Activated CD4-positive, alpha-beta T cell treated with anti-CD3 and anti-CD28 coated beads for 4 hours (primary cell): ENCODE measurements at regions not wholly inside any gene's neighbourhood (a gene's known extent, or its start where the extent isn't known, plus 50 kb on each side); places are given as distances from the start of the nearest gene placed in this dataset.

ENCODE experiments used
- DNase-seq, 2 donors: peaks; one replicate each; pipeline ENCODE4 v3.0.0-alpha.2; 2020

DNA sequence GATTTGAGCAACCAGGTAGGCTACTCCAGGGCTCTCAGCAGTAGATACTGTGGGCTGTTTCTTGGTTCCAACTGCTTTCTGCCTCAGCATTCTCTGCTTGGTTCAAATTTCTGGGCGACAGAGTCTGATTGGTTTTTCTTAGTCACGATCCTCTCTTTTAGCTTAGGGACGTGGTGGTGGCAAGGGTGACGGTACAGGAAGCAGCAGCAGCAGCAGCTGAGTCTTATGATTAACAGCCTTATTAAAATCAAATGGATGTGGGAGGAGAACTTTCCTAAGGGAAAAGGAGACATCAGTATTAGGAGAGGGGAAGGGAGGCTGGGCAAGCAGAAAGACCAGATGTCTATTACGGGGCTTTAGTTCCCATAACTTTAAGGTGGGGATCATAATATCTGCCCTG is 156.5 kb upstream of the PLPP4 start:
- DNase-seq = no peak

DNA sequence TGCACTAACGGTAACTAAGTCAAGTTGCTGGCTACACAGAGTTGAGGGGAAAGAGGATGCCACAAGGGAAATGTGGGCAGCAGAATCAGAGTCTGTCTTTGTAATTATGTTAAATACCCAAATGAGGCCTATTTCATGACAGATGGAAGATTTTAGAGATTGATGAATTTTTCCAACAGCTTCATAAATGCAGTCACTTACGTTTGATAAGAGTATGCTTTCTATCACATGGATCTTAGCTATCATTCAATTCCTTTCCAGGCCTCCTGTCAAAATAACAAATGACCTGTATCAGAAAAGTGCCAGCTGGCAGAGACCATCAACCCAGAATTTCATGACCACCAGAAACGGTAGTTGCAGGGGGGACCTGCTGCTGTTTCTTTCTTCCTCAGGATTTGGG is 148.4 kb upstream of the PLPP4 start:
- no peak for DNase-seq

DNA sequence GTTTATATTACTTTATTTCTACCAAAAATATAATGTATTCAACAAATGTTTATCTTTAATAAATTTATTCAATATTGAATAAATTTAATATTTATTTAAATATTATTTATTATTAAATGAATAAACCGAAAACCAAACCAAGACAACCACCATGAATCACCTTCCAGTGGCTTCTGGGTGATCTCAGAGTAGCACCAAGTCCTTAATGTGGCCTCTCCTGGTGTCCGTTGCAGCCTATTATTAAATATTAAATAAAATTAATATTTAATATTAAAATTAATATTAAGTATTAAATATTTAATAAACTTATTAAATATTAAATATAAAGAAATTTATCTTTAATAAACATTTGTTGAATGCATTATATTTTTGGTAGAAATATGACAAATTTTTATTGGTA is 143.3 kb upstream of the PLPP4 start:
- no peak for DNase-seq

DNA sequence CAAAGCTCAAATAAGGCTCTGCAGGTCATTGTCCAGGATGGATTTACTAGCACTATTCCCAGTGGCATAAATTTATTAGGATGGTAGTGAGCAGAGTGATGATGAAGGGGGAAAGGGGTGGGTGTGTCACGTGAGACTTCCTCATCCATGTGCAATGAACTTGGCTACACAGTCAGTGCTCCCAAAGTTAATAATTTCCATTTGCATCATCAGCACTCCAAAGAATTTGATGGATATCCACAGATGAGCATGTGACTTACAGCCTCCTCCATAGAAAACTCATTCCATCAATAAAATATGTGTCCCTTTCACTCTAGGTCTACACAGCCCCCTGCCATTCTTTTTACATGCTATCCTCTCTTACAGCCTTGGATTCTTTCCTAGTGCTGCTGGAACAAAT is 142.6 kb upstream of the PLPP4 start:
- DNase-seq = no peak

DNA sequence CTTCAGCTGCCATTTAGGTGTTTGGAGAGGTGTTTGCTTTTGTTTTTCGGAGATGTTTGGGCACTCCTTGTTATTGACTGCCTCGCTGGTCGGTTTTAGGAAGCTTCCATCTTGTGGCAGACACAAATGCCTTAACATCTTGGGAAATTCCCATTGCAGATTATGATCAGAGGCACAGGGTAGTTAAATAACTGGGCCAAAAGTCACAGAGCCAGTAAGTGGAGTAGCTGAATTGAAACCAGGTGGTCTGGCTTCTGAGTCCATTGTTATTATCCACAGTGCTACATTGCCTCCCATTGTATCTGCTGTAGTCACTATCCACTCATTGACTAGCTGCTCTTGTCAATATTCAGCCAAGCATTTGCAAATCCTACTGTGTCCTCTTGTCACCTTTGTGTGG is 138.2 kb upstream of the PLPP4 start:
- no peak for DNase-seq

DNA sequence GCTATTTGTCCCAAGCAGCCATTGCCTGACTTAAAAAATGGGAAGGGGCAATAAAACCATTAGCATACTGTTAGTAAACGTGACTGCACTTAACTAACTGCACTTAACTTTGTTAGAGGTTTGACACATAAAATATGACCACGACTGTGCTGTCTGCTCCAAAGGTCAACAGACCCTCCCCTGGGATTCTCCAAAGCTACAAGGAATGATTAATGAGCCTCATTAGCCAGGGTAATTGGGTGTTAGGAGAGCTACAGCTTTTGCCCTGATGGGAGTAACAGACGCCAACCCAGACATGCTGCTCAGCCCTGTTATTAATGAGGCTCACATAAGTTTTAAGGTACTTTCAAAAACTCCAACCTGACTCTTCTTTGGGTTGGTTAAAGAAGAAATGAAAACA is 129.4 kb upstream of the PLPP4 start:
- DNase-seq = no peak

DNA sequence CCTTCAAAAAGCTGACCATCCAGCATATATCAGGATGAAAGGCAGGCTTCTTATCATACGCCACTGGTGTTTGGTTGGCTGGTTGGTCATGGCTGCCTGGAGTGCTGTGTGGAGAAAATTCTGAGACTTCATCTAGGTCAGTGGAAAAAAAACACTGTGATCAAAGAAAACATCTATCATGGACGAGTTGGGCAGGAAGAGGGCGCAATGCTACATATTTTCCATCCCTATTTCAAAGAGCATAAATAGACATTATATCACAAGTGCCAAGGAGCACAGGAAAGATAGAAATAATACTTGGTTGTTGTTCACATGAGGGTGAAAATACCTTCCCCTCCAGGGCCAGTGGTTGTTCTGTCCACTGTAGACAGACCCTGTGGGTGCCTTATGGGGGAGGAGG is 128.4 kb upstream of the PLPP4 start:
- DNase-seq = no peak

DNA sequence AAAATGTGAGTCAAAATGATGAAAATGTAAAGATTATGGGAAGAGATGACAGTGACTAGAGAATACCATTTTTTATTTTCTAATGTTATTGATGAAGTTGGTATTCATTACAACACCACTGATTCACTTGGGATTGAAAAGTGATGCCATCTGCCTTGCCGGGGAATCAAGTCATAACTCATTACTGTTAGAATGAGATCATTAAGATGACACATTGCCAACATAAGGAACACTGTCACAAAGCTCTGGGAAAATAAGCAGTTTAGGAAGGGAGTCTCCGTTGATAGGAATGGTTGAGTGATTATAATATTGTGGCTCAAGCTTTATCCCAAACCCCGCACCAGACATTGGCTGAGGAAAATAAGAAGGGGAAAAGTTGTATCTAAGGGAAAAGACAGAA is 121.5 kb upstream of the PLPP4 start:
- DNase-seq = no peak

DNA sequence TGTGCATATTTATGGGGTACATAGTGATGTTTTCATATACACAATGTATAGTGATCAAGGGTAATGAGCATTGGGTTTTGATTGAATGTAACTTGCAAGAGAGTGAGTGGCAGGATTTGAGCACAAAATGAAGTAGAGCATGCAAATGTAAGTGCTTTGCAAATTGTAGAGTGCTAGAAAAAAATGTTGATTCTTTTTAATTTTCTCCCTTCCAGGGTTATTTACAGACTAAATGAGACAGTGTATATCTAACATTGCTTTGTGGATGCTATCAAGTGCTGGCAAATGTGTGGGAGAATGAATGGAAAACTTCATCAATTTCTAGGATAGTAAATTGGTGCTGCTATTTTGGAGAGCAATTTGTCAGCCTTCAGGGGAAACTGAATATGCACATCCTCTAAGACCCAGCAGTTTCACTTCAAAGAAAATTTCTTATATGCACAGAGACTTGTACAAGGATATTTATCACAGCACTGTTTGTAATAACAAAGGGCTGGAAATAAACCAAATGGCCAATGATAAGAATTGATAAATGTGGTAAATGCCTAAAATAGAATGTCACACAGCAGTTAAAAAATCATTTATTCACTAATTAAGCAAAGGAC is 120.6 kb upstream of the PLPP4 start:
- no peak for DNase-seq

DNA sequence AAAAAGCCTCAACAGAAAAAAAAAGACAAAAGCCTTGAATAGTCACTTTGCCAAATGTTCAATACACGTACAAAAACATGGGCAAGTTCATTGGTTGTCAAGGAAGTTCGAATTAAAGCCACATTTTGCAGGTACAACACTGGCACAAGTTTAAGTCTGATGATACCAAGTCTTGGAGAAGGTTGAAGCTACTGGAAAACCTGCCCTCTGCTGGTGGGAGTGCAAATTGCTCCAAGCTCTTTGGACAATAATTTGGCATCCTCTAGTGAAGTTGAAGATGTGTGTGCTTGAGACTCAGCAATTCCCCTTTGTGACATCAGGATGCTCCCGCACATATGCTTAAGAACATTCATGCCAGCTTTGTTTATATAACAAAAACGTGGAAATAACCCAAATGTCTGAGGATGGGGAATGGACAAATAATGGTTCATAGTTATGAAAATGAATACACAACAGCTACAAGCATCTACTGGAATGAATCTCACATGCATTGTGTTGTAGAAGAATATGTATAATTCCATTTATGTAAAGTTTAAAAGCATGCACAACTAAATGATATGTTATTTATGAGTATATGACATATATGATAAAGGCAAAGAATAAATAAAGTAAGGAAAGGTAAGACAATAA is 120.0 kb upstream of the PLPP4 start:
- DNase-seq = peak; percentile 27 to 46

DNA sequence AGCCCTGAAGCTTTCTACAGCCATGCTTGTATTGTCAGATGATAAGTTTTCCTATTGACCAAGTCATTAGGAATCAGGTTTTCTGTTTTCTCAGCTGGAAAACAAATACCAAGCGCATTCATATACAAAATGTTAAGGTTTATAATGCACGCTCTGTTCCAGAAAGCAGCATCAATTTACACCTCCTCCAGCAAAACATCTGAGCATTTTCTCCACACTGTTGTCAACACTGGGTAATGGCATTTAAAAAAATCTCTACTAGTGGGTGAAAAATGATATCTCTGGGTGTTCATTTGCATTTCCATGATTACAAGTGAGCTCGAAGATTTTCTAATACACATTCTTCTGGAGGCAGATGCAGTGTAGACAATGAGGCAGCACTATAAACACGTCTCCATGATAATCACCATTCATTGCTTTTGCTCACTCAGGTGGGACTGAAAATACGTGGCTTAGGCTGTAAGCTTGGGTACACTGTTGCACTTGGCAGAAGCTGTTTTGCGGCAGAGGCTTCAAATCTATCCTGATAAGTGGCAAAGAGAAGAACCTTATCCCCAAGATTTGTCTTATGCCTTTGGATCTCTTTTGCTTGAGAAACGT is 114.8 kb upstream of the PLPP4 start:
- DNase-seq = no peak

DNA sequence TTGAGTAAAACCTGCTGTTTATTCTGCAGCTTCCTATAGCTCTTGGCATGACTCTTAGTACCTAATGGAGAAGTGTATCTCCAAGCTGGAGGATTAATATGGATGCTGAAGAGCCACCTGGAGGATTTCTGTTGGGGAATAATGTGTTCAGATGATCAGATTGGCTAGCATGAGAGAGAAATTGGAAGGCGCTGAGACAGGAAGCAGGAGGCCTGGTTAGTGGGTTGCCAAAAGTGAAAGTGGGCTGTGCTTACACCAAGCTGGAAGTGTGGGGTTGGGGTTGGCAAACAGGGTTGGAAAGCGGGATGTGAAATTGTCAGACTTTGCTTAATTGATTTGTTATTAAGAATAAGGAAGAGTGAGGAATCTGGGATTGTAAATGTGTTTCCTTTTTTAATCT is 111.8 kb upstream of the PLPP4 start:
- DNase-seq = no peak

DNA sequence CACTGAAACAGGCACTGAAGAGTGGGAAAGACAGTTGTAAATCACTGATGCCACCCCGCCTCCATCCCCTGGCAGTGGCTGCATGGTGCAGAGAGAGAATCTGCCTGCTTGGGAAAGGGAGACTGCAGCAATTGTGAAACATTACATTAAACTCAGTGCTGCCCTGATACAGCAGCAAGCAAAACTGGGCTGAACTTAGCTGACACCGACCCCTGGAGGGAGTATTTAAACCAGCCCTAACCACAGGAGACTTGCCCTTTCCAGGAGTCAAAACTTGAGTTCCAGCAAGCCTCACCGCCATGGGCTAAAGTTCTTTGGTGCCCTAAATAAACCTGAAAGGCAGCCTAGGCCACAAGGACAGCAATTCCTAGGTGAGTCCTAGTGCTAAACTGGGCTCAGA is 109.4 kb upstream of the PLPP4 start:
- DNase-seq = no peak

DNA sequence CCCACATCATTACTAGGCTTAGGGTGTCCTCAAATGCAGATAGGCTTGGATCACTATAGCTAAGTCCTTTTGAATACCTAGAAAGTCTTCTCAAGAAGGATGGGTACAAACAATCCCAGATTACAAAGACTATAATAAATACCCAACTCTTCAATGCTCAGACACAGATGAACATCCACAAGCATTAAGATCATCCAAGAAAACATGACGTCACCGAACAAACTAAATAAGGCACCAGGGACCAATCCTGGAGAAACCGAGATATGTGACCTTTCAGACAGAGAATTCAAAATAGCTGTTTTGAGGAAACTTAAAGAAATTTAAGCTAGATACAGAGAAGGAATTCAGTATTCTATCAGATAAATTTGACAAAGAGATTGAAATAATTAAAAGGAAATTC is 108.0 kb upstream of the PLPP4 start:
- DNase-seq = no peak

DNA sequence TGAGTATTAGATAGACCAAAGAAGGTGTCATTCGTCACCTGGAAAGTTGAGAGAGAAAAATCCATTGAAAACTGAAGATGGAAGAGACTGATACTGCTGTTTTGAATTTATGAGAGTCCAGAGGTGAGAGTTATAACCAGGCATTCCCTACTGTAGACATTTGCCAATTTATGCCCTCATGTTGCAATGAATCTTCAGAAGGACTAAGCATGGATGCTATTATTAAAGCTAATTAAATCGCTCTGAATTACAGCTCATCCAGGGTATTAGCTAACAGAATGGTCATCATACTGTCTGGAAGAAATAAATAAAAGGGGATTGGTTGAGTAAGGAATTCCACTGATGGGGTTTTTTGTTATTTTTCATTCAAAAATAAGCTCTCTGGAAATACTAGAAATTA is 101.6 kb upstream of the PLPP4 start:
- no peak for DNase-seq

DNA sequence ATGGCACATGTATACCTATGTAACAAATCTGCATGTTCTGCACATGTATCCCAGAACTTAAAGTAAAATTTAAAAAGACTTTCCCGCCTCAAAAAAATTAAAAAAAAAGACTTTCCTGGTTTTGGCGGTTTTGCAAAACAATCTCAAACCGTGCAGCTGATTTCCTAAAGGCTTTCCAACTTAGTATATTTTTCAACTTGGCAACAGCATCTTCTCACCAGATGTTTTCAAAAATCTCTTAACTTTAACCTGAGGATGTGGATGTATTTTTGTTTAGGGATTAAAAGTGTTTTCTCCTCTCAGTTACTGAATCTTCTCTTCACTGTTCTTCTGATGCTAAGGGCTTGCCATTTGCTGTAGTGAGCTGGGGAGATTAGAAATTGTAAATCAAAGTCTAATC is 96.5 kb upstream of the PLPP4 start:
- DNase-seq = no peak

DNA sequence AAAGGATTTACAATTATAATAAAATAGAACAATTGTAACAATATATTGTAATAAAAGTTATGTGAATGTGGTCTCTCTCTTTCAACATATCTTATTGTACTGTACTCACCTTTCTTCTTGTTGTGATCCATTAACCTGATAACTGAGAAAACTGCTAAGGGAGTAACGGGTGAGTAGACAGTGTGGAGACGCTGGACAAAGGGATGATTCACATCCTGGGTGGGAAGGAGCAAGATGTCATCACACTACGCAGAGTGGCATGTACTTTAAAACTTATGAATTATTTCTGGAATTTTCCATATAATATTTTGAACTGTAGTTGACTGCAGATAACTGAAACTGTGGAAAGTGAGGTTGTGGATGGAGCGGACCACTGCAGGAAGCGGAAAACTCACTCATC is 91.2 kb upstream of the PLPP4 start:
- no peak for DNase-seq

DNA sequence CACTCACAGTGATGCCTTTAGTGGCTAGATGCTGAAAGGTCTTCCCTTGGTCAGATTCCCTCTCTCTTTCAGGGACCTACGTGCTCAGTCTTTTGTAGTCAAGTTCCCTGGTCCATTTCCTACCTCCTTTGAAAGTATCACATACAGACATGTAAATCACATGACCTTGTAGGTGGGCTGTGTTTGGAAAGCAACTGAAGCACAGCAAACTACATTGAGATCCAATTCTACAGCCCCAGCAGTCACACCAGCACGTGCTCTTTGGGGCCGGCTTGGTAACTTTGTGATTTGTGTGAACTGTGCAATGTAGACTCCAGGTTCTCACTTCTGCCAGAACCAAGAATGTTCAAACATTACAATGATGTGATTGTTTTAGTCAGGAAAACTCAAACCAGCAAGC is 89.7 kb upstream of the PLPP4 start:
- DNase-seq = no peak

DNA sequence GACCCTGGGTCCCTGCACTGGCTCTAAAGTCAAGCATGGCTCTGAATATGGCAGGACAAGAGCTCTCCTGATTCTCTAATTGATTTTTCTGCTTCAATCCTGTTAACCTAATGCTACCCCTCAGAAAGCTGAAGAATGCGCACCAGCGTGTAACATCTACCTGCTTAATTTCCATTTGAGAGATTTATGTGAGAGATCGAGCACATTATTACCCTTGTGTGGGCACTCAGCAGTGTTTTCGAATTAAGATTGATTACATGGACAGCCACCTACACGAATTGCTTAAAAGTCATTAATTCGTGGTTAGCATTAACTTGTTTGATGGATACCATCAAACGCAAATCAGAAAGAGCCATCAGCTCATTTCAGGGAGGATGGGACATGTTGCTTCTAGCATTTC is 88.7 kb upstream of the PLPP4 start:
- no peak for DNase-seq

DNA sequence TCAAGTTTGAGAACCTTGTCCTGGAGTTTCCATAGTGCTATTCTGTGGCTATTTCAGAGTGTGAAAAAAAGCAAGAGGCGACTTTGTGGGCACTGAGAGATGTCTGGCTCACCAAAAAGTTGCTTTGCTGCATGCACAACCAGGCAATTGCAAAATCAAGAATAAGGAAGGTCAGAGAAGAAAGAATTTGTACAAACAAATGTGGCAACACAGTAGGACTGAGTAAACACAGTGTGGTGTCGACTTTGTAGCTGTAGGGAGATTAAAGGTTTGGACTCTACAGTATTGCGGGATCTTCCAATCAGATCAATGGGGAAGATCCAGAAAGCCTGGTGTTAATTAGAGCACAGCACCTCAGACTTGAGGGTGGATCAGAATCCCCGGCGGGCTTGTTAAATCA is 88.1 kb upstream of the PLPP4 start:
- no peak for DNase-seq

DNA sequence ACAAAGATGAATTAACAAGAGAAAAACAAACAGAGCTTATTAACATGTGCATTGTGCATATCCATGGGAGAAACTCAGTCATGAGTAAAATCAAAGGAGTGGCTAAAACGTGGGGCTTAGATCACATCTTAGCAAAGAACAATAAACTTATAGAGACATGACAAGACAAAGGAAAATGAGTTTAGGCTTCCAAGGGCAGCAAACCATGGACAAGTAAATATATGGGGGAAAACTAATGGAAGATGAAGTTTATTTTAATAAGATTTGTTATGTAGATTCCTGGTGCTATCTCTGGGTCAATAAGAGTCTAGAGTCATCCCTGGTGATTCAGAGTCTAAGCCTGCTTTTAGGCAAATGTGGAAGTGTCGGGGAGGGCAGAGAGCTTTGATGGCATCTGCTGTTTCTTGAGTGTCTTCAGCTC is 87.2 kb upstream of the PLPP4 start:
- no peak for DNase-seq

DNA sequence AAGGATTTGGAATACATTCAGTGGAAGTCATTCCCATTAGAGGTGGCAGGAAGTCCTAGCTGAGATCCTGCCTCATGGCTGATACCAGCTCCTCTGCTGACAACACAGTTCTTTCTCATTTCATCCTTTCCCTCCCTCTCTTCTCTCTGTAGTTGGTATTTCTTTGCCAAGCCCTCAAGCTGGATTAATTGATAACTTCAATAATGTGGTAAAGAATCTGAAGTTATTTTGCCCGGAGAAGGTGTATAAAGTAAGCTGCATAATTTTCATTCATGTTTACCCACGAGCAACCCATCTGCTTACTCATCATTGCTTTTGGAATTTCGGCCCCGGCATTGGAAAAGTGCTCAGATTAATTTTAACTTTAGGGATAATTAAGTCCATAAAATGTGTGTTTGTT is 85.2 kb upstream of the PLPP4 start:
- DNase-seq = no peak

DNA sequence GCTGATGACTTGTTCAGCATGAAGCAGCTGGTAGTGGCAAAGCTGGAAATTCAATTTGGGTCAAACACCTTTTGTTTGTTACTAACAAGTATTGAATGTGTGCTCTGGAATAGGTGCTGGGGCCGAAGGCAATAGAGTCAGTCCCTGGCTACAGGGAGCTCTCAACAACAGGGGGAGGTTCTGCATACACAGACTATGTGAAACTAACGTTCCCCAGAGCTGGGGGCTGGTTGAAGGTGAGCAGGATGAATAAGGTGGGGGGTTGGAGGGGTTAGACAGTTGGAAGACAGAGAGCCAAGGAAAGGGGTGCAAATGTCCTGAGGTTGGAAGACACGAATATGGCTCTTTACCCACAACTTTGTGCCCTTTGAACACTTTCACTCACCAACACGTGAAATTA is 84.1 kb upstream of the PLPP4 start:
- no peak for DNase-seq

DNA sequence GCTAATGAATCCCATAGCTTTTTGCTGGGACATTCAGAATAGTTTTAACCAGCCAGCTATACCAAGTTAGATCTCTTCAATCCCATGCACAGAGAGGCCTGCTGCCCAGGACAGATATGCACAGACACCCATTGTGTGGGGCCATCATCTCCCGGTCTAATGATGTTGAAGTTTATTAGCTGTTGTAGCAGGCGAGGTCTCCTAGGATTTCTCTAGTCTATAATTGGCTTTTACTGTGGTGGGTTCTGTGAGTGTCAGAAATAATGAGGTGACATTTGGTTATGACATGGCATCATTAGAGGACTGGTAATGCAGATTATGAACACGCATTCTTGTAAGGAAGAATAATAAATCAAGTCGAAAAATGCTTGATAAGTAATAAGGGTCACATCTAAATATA is 81.4 kb upstream of the PLPP4 start:
- no peak for DNase-seq

DNA sequence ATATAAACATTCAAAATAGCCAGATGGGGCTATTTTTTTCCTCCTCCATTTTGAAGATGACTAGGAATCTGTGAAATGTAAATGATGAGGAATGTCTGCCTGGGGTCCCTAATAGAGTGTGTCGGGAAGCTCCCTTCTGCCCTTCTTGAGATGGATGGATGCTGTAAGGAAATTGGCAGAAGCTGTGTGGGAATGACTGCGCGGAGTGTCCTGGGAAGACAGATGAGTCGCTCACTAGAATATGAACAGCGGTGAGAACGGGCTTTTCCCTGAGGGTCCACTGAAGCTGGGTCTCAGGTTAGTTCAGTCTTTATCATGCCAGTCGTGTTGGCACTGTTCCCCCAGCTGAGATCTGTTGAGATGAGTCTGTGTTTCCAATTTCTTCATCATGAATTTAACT is 75.1 kb upstream of the PLPP4 start:
- no peak for DNase-seq
